ENCODE measurements at regions not wholly inside any gene's neighbourhood (a gene's known extent, or its start where the extent isn't known, plus 50 kb on each side); places are given as distances from the start of the nearest gene placed in this dataset.

DNA sequence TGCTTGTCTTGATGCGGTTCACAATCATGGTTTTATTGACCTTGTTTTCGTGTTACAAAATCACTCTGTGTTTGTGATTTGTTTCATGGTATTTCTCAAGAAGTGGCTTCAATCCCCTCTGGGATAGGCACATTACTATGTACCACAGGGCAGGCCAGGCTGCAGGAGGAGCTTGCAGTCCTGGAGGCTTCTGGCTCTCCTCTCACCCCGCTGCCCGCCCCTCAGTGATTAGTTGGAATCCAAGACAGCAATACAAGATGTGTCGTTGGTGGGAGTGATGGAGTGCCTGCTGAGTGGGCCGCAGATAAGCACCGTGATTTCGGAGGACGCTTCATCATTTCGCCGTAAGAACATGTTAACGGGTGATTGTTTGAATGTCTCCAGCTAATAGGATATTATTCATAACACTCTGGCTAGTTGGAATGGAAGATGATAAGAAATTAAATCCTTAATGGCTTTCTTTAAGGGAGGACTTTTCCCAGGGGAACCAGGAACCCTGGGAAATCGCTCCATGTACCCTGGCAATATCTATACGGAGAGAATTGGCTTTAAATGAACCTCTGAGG lies 384.4 kb downstream of the MIAT start:
- no peak for TF ChIP-seq CTCF (IDR thresholded peaks at IDR 0.05)
- no peak for ATAC-seq (ENCODE audit: low FRiP score)
- no peak for DNase-seq (ENCODE audit: low spot score)

DNA sequence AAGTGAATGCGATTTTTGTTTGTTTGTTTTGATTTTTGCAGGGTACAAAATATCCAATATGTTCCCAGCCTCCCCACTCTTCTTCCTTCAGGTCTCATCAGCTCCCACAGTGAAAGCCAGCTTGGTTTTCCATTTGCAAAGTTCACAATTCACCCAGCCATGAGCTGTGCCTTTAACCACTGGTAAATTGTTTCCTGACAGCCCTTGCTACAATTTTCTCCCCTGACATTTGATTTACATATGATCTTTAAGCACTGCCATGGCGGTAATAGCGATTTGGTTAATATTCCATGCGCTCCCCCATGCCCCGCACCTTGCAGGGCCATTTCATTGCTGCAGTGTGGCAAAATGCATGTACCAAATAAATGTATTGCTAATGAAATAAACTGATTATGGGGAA lies 385.9 kb downstream of the MIAT start:
- ATAC-seq (ENCODE audit: low FRiP score) (no peak), DNase-seq (ENCODE audit: low spot score) (no peak)

GRCh38 chr22:27045103-27045947 lies 387.9 kb downstream of the MIAT start:
- no peak for TF ChIP-seq CTCF (IDR thresholded peaks at IDR 0.05)
- DNase-seq (ENCODE audit: low spot score) (no peak), ATAC-seq (ENCODE audit: low FRiP score) (no peak)

More for the DNA sequence above, 385.9 kb downstream of the MIAT start:
- TF ChIP-seq CTCF (IDR thresholded peaks at IDR 0.05) = no peak

DNA sequence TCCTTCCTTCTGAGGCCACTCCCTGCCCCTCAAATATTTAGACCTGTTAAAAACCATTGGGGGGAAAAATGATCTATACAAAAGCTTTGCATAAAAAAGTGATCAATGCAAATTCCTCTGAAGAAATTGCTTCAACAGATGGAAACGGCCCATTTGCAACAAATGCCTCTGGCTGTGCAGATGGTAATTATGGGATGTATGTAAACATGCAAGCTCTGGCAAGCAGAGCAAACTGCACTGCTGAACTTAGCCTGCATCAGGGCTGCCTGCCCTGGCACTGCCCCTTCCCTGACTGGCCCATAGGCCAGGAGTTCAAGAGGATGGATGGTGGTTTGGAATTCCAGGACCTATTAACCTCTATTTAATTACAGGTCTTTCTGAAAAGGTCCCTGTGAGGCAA lies 388.7 kb downstream of the MIAT start:
- ATAC-seq (ENCODE audit: low FRiP score) = no peak
- no peak for TF ChIP-seq CTCF (IDR thresholded peaks at IDR 0.05)

DNA sequence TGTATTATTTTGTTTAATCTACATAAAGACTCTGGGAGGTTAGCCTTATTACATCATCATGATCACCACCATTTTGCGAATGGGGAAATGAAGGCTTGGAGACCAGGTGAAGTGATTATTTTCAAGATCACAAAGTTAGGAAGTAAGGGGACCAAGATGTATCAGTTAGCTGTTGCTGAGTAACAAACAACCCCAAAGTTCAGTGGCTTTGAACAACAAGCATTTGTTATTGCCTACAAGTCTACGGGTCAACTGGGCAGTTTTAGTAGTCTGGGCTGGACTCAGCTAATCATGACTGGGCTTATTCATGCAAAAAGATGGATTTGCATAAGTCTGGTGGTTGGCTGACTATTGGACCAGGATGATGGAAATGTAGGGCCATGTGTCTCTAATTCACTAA lies 389.2 kb downstream of the MIAT start:
- ATAC-seq (ENCODE audit: low FRiP score) (no peak), DNase-seq (ENCODE audit: low spot score) (no peak)
- no peak for TF ChIP-seq CTCF (IDR thresholded peaks at IDR 0.05)

More for the DNA sequence above, 388.7 kb downstream of the MIAT start:
- DNase-seq (ENCODE audit: low spot score) = no peak

- no peak for TF ChIP-seq CTCF (IDR thresholded peaks at IDR 0.05)
- DNase-seq (ENCODE audit: low spot score) (no peak), ATAC-seq (ENCODE audit: low FRiP score) (no peak)
Measured at GRCh38 chr22:27050771-27051170, 393.4 kb downstream of the MIAT start.

GRCh38 chr22:27051407-27051806 lies 394.0 kb downstream of the MIAT start:
- TF ChIP-seq CTCF (IDR thresholded peaks at IDR 0.05) = no peak
- ATAC-seq (ENCODE audit: low FRiP score) = no peak
- no peak for DNase-seq (ENCODE audit: low spot score)
